ENCODE measurements at regions not wholly inside any gene's neighbourhood (a gene's known extent, or its start where the extent isn't known, plus 50 kb on each side); places are given as distances from the start of the nearest gene placed in this dataset.

- TF ChIP-seq POLR2A (IDR thresholded peaks at IDR 0.05): no peak
- no peak for TF ChIP-seq CTCF (IDR thresholded peaks at IDR 0.05)
- WGBS, 2 donors: 64 to 66% methylated on average over 7 of the region's 7 CpGs
- no peak for DNase-seq (ENCODE audit: low spot score in 2 of 2)
- H3K4me3 ChIP-seq (ENCODE audit: low read depth, poor library complexity, severe bottlenecking): no peak overlapping the region
- intact Hi-C loops (cut with DNase I; ENCODE audit: low total_unique reads): no loop called here
These were observed 680.7 kb downstream of the GALC start for GRCh38 chr14:87312169-87312893.

GRCh38 chr14:87309557-87309956, 683.4 kb downstream of the GALC start:
- intact Hi-C loops (cut with DNase I; ENCODE audit: low total_unique reads): no loop called here
- 62 to 73% methylated on average over 2 of the region's 2 CpGs for WGBS, 2 donors

GRCh38 chr14:87306409-87307168, 686.4 kb downstream of the GALC start:
- no peak for DNase-seq (ENCODE audit: low spot score in 2 of 2)
- intact Hi-C loops (cut with DNase I; ENCODE audit: low total_unique reads): loop anchor here (1.0 kb wide), 1 partner anchor 25 kb away; no protein-coding TSS in a partner anchor
- H3K4me3 ChIP-seq (ENCODE audit: low read depth, poor library complexity, severe bottlenecking): no peak overlapping the region
- TF ChIP-seq CTCF (IDR thresholded peaks at IDR 0.05) (no peak), POLR2A (IDR thresholded peaks at IDR 0.05) (no peak)
- 58 to 61% methylated on average over 1 of the region's 1 CpG for WGBS, 2 donors

More at GRCh38 chr14:87309557-87309956, 683.4 kb downstream of the GALC start:
- no peak overlapping the region for H3K4me3 ChIP-seq (ENCODE audit: low read depth, poor library complexity, severe bottlenecking)
- DNase-seq (ENCODE audit: low spot score in 2 of 2): no peak
- TF ChIP-seq POLR2A (IDR thresholded peaks at IDR 0.05) (no peak), CTCF (IDR thresholded peaks at IDR 0.05) (no peak)

- intact Hi-C loops (cut with DNase I; ENCODE audit: low total_unique reads): no loop called here
- no peak for DNase-seq (ENCODE audit: low spot score in 2 of 2)
- TF ChIP-seq CTCF (IDR thresholded peaks at IDR 0.05) (no peak), POLR2A (IDR thresholded peaks at IDR 0.05) (no peak)
- WGBS, 2 donors: 69 to 70% methylated on average over 3 of the region's 3 CpGs
- no peak overlapping the region for H3K4me3 ChIP-seq (ENCODE audit: low read depth, poor library complexity, severe bottlenecking)
These were observed 687.6 kb downstream of the GALC start for GRCh38 chr14:87305345-87305744.

GRCh38 chr14:87304404-87304803, 688.6 kb downstream of the GALC start:
- DNase-seq (ENCODE audit: low spot score in 2 of 2): no peak
- TF ChIP-seq POLR2A (IDR thresholded peaks at IDR 0.05): no peak
- no peak for TF ChIP-seq CTCF (IDR thresholded peaks at IDR 0.05)
- intact Hi-C loops (cut with DNase I; ENCODE audit: low total_unique reads): no loop called here
- H3K4me3 ChIP-seq (ENCODE audit: low read depth, poor library complexity, severe bottlenecking): no peak overlapping the region
